DOHH2 (cell line): ENCODE measurements at regions not wholly inside any gene's neighbourhood (a gene's known extent, or its start where the extent isn't known, plus 50 kb on each side); places are given as distances from the start of the nearest gene placed in this dataset.

Source experiments
- CTCF ChIP-seq: fragments of 200-600 bp; sonication (generic); IDR thresholded peaks from one replicate; pipeline ENCODE4 v1.5.1; 2014; ENCODE audit warnings: antibody characterized with exemption, mild to moderate bottlenecking, low read depth, low read length; ENCODE audit not compliant: poor library complexity, severe bottlenecking
- EZH2phosphoT487 ChIP-seq: fragments of 200-600 bp; sonication (generic); IDR thresholded peaks from 2 replicates; pipeline ENCODE4 v1.6.1; 2017; ENCODE audit warnings: borderline replicate concordance, mild to moderate bottlenecking, antibody characterized with exemption, low read length, moderate library complexity, mixed read lengths

- TF ChIP-seq CTCF, result no peak
- TF ChIP-seq EZH2phosphoT487, result no peak
Observed at GRCh38 chr12:75846102-75846501, 185.5 kb downstream of the PHLDA1 start.
